Loucy (cell line): ENCODE measurements at regions not wholly inside any gene's neighbourhood (a gene's known extent, or its start where the extent isn't known, plus 50 kb on each side); places are given as distances from the start of the nearest gene placed in this dataset.

Source experiments
- H2AFZ ChIP-seq: fragments of 200-600 bp; sonication (generic); 2 replicates; pipeline ENCODE4 v1.6.0; 2016; ENCODE audit warnings: antibody characterized with exemption, mild to moderate bottlenecking, low read length, moderate library complexity
- H3F3A ChIP-seq: fragments of 200-600 bp; 2 replicates; pipeline ENCODE4 v1.6.0; 2016; ENCODE audit warnings: antibody characterized with exemption, low read depth, mild to moderate bottlenecking
- H3K27me3 ChIP-seq: fragments of 200-600 bp; sonication (generic); 2 replicates; pipeline ENCODE4 v1.6.1; 2014; ENCODE audit warnings: low read length, mild to moderate bottlenecking; ENCODE audit not compliant: insufficient read depth, poor library complexity, severe bottlenecking
- H3K36me3 ChIP-seq: fragments of 200-600 bp; sonication (generic); 2 replicates; pipeline ENCODE4 v1.6.1; 2016; ENCODE audit warnings: low read length; ENCODE audit not compliant: insufficient read depth
- H3K4me1 ChIP-seq: fragments of 200-600 bp; sonication (generic); 2 replicates; pipeline ENCODE4 v1.5.1; 2014; ENCODE audit warnings: low read length, mild to moderate bottlenecking; ENCODE audit not compliant: insufficient read depth, poor library complexity, severe bottlenecking
- H3K4me2 ChIP-seq: fragments of 200-600 bp; sonication (generic); 2 replicates; pipeline ENCODE4 v1.6.0; 2014; ENCODE audit warnings: antibody characterized with exemption, low read length, low read depth, mild to moderate bottlenecking; ENCODE audit not compliant: poor library complexity, severe bottlenecking
- H3K4me3 ChIP-seq: fragments of 200-600 bp; sonication (generic); 2 replicates; pipeline ENCODE4 v1.5.1; 2014; ENCODE audit warnings: low read length, mild to moderate bottlenecking, mixed read lengths; ENCODE audit not compliant: poor library complexity, severe bottlenecking
- H3K79me2 ChIP-seq: fragments of 200-600 bp; sonication (generic); 2 replicates; pipeline ENCODE4 v1.6.1; 2014; ENCODE audit warnings: low read length; ENCODE audit not compliant: insufficient read depth
- H3K9ac ChIP-seq: fragments of 200-600 bp; sonication (generic); 2 replicates; pipeline ENCODE4 v1.6.0; 2014; ENCODE audit warnings: mild to moderate bottlenecking, low read depth, low read length, moderate library complexity; ENCODE audit not compliant: poor library complexity, severe bottlenecking
- H3K9me2 ChIP-seq: fragments of 200-600 bp; sonication (generic); replicated peaks from 2 replicates; pipeline ENCODE4 v1.6.1; 2016; ENCODE audit warnings: low read depth, low read length, mixed read lengths
- H3K9me3 ChIP-seq: fragments of 200-600 bp; sonication (generic); 2 replicates; pipeline ENCODE4 v1.6.1; 2014; ENCODE audit warnings: mild to moderate bottlenecking, antibody characterized with exemption, low read length, low read depth; ENCODE audit not compliant: insufficient read depth
- H4K20me1 ChIP-seq: fragments of 200-600 bp; sonication (generic); 2 replicates; pipeline ENCODE4 v1.6.0; 2014; ENCODE audit warnings: antibody characterized with exemption, low read length, mild to moderate bottlenecking; ENCODE audit not compliant: insufficient read depth, poor library complexity, severe bottlenecking
- CTCF ChIP-seq: fragments of 200-600 bp; sonication (generic); conservative IDR thresholded peaks from 2 replicates; pipeline ENCODE4 v1.5.1; 2014; ENCODE audit warnings: mild to moderate bottlenecking, antibody characterized with exemption, low read length
- EZH2phosphoT487 ChIP-seq: fragments of 200-600 bp; IDR thresholded peaks from 2 replicates; pipeline ENCODE4 v1.6.1; 2018; ENCODE audit warnings: antibody characterized with exemption, mild to moderate bottlenecking, moderate library complexity, borderline replicate concordance

- Histone ChIP-seq H2AFZ (no peak overlapping the region), H3K79me2 (no peaks in the 10 kb centered on the region), H3K4me1 (no peaks in the 10 kb centered on the region), H3F3A (no peaks in the 10 kb centered on the region), H3K36me3 (no peaks in the 10 kb centered on the region), H3K4me3 (no peak overlapping the region), H3K27me3 (no peaks in the 10 kb centered on the region), H3K4me2 (no peak overlapping the region), H4K20me1 (no peaks in the 10 kb centered on the region), H3K9ac (no peak overlapping the region), H3K9me3 (no peaks in the 10 kb centered on the region), H3K9me2 (no peaks in the 10 kb centered on the region)
- TF ChIP-seq EZH2phosphoT487, result no peak
- TF ChIP-seq CTCF, result no peak
Measured at GRCh38 chr20:24382331-24382730, 87.1 kb upstream of the SYNDIG1 start.

- H3K4me3 ChIP-seq, result no peak overlapping the region
- H4K20me1 ChIP-seq, result no peaks in the 10 kb centered on the region
- H3K79me2 ChIP-seq, result no peaks in the 10 kb centered on the region
- H3K9me3 ChIP-seq, result no peaks in the 10 kb centered on the region
- no peaks in the 10 kb centered on the region for H3K4me1 ChIP-seq
- H3F3A ChIP-seq, result no peaks in the 10 kb centered on the region
- H3K4me2 ChIP-seq, result no peak overlapping the region
- H3K36me3 ChIP-seq, result no peaks in the 10 kb centered on the region
- no peak overlapping the region for H2AFZ ChIP-seq
- TF ChIP-seq EZH2phosphoT487 (no peak), CTCF (no peak)
- no peaks in the 10 kb centered on the region for H3K9me2 ChIP-seq
- no peak overlapping the region for H3K9ac ChIP-seq
- no peaks in the 10 kb centered on the region for H3K27me3 ChIP-seq
Measured at GRCh38 chr20:24381886-24382285, 87.5 kb upstream of the SYNDIG1 start.

- TF ChIP-seq EZH2phosphoT487, result no peak
- no peak overlapping the region for H3K9ac ChIP-seq
- no peak overlapping the region for H3K4me2 ChIP-seq
Measured at GRCh38 chr20:24379484-24379927, 89.9 kb upstream of the SYNDIG1 start.

GRCh38 chr20:24378661-24379483 is 90.6 kb upstream of the SYNDIG1 start:
- Histone ChIP-seq H3K9me2 (no peaks in the 10 kb centered on the region), H3K4me3 (no peak overlapping the region), H2AFZ (no peak overlapping the region), H3K4me1 (no peaks in the 10 kb centered on the region), H3K4me2 (no peak overlapping the region), H3K9me3 (no peaks in the 10 kb centered on the region), H3F3A (no peaks in the 10 kb centered on the region), H3K79me2 (no peaks in the 10 kb centered on the region), H4K20me1 (no peaks in the 10 kb centered on the region), H3K36me3 (no peaks in the 10 kb centered on the region), H3K9ac (no peak overlapping the region), H3K27me3 (no peaks in the 10 kb centered on the region)
- TF ChIP-seq EZH2phosphoT487 (no peak), CTCF (no peak)

More at GRCh38 chr20:24379484-24379927, 89.9 kb upstream of the SYNDIG1 start:
- no peaks in the 10 kb centered on the region for H4K20me1 ChIP-seq
- H3K4me1 ChIP-seq, result no peaks in the 10 kb centered on the region
- H2AFZ ChIP-seq, result no peak overlapping the region
- H3K9me2 ChIP-seq, result no peaks in the 10 kb centered on the region
- H3K9me3 ChIP-seq, result no peaks in the 10 kb centered on the region
- no peaks in the 10 kb centered on the region for H3K36me3 ChIP-seq
- H3K79me2 ChIP-seq, result no peaks in the 10 kb centered on the region
- H3K27me3 ChIP-seq, result no peaks in the 10 kb centered on the region
- H3K4me3 ChIP-seq, result no peak overlapping the region
- no peaks in the 10 kb centered on the region for H3F3A ChIP-seq
